ENCODE measurements at regions not wholly inside any gene's neighbourhood (a gene's known extent, or its start where the extent isn't known, plus 50 kb on each side); places are given as distances from the start of the nearest gene placed in this dataset.

DNA sequence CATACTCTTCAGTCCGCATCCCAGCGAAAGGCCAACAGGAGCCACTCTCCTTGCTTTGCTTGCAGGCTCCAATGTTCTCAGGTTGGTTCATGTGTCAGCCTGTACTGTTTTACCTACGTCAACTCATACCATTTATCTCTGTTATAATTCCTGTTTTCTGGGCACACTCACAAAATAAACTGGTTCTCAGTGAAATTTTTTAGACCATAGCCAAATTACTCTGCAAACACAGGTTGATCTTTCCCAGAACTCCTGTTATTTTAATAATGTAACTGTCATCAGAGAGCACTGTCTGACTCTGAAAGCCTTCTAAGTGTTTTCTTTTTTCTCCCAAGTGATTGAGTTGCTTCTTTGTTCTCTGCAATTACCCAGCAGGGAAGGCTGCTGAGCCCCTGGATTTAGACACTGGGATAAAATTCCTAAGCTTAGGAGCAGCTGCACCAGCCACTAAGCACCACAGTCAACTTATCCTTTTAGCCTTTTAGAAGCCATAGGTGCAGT is 111.6 kb upstream of the PIEZO2 start:
- no peak for DNase-seq

DNA sequence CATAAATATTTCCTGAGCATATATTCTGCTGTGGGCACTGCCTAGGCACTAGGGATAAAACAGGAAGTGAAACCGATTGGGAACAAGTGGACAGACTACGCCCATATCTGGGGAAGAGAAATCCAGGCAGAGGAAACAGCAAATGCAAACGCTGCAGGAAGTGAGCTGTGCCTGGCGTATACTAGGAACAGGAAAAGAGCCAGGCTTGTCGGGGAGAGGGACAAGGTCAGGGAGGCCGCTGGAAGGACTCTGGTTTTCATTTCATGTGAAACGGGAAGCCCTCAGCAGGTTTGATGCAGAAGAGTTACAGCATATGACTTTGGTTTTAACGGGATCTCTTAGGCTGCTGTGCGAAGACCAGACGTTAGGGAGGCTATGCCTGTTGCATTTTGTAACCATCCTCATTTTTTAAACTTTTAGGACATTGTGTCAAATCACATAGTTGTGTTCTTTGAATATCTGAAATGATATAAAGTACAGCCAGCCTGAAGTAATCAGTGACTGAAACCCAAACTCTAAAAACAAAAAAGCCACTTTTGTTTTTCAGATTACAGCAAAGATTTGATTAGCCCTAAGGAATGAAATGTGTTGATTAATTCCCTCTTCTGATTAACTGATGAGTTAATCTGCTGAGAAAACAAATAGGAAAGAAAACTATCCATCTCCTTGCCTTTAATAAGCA is 110.2 kb upstream of the PIEZO2 start:
- DNase-seq, result no peak

DNA sequence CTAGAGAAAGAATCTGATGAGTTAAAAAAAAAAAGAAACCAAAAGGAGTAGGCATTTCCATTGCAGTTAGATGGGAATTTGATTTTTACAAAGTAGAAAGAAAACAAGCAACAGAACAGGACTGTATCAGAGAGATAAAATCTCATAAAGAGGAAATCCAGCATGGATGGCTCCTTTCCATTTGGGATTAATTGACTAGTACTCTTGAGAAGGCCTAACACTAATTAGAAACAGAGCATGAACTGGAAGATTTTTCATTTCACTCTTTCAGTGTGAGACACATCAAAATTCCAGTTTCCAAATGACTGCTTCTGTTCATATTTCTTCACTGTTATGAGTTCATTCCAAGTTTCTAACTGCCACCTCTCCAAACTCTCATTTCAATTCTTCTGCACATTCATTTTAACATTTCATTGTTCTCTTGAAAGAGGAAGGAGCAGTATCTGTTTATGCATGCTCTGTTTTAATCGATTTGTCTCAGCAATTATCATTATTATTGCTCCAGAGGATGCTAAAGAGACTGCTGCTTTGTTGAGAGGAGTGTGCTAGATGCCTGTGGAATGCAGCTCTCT is 108.8 kb upstream of the PIEZO2 start:
- no peak for DNase-seq

DNA sequence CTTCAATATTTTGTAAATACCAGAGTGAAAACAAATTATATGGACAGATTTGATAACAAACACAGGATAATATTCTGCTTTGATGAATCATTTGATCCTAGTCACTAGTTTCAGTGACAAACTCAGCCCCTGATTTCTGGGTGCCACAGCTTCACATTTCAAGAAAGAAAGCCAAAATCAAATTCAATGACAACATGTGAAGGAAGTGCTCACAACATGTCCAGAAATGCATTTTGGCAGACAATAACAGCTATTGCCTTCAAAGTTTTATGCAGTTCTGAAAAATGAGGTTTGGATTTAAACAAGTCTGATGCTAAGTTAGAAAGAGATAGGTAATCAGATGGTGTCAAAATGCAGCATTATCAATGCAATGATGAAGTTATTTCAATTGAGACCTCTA is 106.9 kb upstream of the PIEZO2 start:
- no peak for DNase-seq

DNA sequence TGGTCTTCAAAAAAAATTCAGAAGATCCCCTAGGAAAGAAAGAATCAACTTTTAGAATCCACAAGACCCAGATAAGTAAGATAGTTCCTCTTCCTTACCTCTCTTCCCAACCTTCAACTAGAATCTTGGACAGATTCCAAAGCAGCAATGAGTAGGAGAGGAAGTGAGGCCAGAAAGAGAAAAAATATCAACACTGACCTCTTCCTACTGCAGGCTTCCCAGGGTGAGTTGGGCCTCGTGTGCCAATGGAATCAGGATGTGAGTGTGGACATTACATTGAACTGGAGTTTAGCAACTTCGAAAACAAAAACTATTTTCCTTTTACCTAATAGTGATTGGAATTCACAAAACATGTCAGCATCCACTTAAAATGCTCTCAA is 102.5 kb upstream of the PIEZO2 start:
- no peak for DNase-seq

DNA sequence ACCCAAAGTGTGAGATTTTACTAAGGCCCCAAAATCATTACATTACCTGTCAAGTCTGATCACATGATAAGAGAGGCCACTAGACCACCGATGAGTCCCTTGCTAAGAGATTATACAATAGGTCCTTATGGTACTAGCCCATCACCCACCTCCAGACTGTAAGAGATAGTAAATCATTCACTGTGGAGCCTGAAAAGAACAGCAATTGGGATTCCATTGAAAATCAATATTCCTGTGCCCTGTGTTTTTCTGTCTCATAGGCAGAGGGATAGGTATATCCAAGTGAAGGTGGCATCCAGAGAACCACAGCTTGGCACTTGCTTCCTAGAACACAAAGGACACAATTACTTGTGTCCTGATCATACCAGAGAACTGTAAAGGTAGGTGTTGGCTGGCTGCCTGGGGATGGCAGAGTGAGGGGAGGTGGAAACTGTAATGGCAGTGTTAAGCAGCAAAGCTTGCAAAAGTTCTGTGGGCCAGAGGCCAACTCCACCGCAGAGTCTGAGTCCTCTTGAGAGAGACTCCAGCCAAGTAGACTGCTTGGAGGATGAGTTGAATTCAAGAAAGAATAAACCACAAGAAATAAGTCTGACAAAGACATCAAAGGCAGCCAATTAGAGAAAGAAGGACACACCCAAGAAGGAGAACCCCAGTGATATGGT is 102.0 kb upstream of the PIEZO2 start:
- no peak for DNase-seq

DNA sequence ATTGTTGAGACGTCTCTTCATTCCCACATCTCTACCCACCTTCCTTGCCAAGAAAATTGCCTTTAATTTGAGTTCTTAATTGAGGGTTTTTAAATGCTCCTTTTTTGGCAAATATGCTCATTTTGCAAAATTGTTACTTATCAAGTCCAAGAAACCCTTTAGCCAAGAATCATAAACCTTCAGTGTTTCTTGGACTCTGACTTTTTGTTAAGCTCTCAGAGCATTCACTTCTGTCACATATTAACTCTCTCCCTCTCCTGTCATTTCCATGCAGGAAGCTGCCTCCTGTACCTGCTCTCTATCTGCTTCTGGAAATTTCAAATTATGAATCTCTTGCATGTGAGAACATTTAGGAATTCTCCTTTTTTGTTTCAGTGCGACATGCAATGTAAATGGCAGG is 100.0 kb upstream of the PIEZO2 start:
- no peak for DNase-seq

DNA sequence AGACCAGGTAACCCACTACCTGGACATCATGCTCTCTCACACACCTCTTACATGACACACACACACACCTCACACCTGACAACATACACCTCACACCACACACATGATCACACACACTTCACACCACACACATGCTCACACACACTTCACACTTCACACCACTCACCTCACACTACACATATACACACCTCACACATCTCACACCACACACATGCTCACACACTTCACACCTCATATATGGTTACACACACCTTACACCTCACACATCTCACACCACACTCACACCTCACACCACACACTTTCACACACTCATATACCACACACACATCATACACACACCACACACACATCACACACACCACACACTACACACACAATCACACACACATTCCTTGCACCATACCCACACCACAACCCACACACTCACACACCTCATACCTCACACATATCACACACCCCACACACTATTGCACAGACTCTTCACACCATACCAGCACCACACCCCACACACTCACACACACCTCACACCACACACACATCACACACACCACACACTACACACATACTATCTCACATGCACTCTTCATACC is 98.1 kb upstream of the PIEZO2 start:
- no peak for DNase-seq

DNA sequence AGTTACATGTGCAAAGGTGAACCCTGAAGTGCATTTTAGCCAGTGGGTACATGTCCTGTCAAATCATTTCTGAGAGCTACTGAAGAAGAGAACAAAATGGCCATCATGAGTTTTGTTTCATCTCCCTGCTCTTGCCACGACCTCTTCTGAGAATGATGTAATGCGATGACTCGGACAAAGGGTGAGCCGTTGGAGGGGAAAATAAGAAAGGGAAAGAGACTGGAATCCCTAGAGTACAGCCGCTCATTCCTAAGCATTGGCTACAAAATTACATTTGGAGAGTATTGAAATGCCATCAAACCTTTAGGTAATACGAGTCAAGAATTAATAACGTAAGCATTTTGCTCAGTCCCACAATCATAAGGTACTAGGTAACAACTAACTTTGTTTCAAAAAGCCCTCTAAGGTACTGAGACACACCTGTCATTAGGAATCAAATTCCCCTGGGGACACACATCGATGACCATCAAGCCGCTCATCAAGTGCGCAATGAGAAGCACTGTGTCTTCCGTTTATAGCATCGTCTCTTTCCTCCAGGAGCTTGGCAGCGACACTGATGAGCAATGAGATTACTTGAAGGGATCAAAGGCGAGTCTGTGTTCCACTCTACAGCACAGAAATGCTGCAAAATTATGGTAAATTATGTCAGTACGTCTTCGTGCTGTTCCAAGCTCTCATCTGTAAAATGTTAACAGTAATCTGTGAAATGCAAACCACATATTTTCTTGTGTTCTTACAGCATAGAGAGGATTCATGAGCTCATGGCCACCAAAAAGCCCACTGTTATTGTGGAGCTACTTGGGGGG is 97.3 kb upstream of the PIEZO2 start:
- DNase-seq, result no peak

DNA sequence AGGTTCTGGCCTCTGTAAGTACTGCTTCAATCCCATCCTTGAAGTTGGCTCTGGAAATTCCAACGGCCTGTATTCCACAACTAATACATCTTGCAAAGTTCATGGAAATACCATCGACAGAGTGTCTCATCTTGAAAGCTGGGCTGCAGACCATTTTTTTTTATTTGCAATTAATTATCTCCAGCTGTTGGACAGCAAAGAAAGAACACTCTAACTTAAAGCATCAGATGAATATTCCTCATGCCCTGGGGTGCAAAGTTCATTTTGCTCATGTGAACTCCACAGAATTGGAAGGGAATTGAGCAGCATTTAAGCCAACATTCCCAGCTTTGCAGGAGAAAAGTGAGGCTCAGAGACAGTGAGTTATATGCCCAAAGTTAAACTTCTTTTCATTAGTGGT is 96.5 kb upstream of the PIEZO2 start:
- no peak for DNase-seq

DNA sequence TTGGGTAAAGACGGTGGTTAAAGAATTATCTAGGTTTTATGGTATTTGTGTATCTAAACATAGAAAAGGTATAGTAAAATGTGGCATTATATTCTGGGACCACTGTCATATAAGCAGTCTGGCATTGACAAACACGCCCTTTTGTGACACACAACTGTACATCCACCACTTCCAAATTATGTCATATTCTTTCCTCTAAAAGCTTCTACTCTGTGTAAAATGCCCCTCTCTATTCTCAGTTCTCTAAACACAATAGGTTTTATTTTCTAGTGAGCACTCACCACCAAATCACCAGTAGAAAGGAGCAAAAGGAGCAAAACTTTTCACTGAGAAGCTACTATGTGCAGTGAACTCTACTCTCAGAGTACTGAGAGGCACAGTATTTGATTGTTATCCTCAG is 88.1 kb upstream of the PIEZO2 start:
- DNase-seq, result no peak

DNA sequence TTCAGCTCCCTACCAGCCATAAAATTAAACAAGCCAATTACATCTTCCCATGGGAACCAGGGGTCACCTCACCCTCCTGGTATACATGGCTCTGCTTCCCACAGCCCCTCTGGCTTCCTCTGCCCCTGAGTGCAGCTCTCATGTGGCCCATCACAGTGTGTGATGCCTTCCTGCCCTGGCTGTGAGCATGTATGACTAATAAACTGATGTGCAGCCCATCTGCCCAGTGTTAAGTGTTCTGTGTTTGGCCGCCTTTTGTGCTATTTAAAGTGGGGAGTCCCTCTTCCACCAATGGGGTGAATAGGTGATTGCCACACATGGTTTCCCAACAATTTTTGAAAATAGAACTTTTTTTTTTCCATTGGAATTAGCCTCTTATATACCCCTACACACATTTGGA is 87.7 kb upstream of the PIEZO2 start:
- DNase-seq, result no peak

DNA sequence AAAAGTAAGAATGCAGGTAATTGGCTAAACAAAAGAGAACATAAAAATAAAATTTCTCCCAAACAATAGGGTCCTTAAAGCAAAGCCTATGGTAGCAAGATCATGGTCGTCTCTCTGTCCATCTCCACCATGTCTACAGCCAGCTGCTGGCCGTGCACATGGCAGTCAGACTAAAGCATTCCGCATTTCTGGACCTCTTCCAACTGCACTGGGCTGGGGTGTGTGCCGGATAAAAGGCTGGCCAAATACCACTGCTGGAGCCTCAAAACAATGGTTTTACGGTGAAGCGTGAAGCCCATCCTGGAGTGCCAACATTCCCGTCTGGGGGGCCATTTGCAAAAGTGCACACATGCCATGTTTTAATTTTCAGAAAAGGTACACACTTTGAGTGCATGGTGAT is 74.8 kb upstream of the PIEZO2 start:
- no peak for DNase-seq

DNA sequence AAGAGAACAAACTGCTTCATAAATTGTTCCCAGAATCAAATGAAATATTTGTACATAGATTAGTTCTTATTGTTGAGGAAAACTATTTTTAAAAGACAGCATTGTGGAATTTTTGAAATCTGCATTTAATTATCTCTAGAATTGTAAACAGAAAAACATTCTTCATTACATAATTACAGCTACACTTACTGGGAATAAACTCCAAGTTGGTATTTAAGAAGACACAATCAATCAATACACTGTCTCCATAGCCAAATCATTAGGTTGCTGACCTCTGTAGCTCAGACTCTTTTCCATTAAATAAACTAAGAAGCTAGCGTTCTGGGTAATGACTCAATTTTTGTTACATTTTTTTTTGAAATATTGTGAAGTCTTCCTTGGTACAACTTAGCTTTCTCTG is 70.2 kb upstream of the PIEZO2 start:
- DNase-seq, result no peak

DNA sequence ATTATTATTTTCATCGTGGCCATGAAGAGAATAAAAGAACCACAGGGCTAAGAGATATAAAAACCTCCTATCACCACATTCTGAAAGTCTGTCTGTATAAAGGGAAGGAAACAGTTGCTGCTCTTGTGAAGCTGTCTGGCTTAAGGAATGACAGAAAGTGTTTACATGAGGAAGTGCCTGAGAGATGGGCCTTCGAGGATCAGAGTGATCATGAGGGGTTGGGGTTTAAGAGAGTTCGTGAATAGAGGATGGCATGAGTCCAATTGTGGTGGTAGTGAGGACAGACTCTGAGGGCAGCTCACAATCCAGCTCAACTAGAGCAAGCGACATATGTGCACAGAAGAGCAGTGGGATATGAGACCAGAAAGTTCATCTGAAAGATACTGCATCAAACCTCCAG is 65.8 kb upstream of the PIEZO2 start:
- no peak for DNase-seq

DNA sequence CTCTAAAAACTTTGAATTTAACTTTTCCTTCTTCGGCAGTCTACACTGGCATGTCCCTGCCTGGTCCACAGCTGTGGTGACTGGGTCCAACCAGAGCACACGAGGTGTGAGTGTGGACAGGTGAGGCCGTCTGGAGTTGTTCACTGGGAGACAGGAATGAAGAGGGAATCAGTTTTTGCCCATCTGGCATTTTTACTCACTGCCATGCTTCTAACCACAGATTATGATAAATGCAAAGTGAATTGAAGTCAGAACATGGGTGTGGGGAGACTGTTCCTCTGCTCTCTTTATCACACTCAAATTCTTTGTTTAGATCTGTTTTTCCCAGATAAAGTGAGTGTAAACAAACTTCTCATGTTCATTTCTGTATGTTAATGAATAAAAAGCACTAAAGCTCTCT is 54.7 kb upstream of the PIEZO2 start:
- no peak for DNase-seq

DNA sequence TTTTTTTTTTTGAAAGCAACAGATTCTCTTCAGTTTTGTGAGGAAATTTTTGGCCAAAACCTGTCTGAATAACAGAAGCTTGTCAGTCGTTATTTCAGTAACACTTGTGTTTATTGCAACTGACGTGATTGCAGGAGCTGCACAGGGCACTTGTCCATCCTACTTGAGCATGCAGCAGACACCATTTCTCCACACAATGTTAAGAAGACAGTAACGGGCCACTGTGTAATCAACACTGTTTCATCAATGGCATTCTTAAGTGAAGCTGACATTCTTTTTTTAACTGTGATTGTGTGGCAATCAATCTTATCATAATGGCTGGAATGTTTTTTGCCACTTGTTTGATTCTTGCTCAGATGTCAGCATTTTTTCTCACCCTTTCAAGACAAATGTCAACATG is 50.1 kb upstream of the PIEZO2 start:
- no peak for DNase-seq
